ENCODE measurements at regions not wholly inside any gene's neighbourhood (a gene's known extent, or its start where the extent isn't known, plus 50 kb on each side); places are given as distances from the start of the nearest gene placed in this dataset.

GRCh38 chr2:228282376-228282775, 100.9 kb upstream of the SPHKAP start:
- Mint-ChIP-seq H3K9me3 (no peaks in the 10 kb centered on the region), H3K4me1 (no peaks in the 10 kb centered on the region), H3K27ac (no peak overlapping the region), H3K36me3 (no peaks in the 10 kb centered on the region), H3K27me3 (ENCODE audit: low read depth) (peaks cover 4% of the 10 kb centered on the region), H3K4me3 (no peak overlapping the region)
- TF ChIP-seq, protein P1, sequence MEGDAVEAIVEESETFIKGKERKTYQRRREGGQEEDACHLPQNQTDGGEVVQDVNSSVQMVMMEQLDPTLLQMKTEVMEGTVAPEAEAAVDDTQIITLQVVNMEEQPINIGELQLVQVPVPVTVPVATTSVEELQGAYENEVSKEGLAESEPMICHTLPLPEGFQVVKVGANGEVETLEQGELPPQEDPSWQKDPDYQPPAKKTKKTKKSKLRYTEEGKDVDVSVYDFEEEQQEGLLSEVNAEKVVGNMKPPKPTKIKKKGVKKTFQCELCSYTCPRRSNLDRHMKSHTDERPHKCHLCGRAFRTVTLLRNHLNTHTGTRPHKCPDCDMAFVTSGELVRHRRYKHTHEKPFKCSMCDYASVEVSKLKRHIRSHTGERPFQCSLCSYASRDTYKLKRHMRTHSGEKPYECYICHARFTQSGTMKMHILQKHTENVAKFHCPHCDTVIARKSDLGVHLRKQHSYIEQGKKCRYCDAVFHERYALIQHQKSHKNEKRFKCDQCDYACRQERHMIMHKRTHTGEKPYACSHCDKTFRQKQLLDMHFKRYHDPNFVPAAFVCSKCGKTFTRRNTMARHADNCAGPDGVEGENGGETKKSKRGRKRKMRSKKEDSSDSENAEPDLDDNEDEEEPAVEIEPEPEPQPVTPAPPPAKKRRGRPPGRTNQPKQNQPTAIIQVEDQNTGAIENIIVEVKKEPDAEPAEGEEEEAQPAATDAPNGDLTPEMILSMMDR (IDR thresholded peaks at IDR 0.05; ENCODE audit: unreplicated experiment) = no peak
- no peak for DNase-seq (ENCODE audit: low spot score in 2 of 2, unreplicated experiment in 2 of 2)

GRCh38 chr2:228273159-228273558, 91.7 kb upstream of the SPHKAP start:
- no peak for DNase-seq (ENCODE audit: low spot score in 2 of 2, unreplicated experiment in 2 of 2)
- H3K36me3 Mint-ChIP-seq = no peaks in the 10 kb centered on the region
- no peak overlapping the region for H3K4me3 Mint-ChIP-seq
- no peaks in the 10 kb centered on the region for H3K27me3 Mint-ChIP-seq (ENCODE audit: low read depth)
- H3K4me1 Mint-ChIP-seq = no peaks in the 10 kb centered on the region
- H3K27ac Mint-ChIP-seq = no peak overlapping the region
- TF ChIP-seq, protein P1 (IDR thresholded peaks at IDR 0.05; ENCODE audit: unreplicated experiment) = no peak
- no peaks in the 10 kb centered on the region for H3K9me3 Mint-ChIP-seq

- no peak for DNase-seq (ENCODE audit: low spot score in 2 of 2, unreplicated experiment in 2 of 2)
- Mint-ChIP-seq H3K27me3 (ENCODE audit: low read depth) (no peaks in the 10 kb centered on the region), H3K36me3 (no peaks in the 10 kb centered on the region), H3K4me3 (no peak overlapping the region), H3K9me3 (peaks cover 7% of the 10 kb centered on the region), H3K4me1 (no peaks in the 10 kb centered on the region), H3K27ac (no peak overlapping the region)
- TF ChIP-seq, protein P1 (IDR thresholded peaks at IDR 0.05; ENCODE audit: unreplicated experiment) = no peak
Observed at GRCh38 chr2:228269351-228269750, 87.9 kb upstream of the SPHKAP start.

DNA sequence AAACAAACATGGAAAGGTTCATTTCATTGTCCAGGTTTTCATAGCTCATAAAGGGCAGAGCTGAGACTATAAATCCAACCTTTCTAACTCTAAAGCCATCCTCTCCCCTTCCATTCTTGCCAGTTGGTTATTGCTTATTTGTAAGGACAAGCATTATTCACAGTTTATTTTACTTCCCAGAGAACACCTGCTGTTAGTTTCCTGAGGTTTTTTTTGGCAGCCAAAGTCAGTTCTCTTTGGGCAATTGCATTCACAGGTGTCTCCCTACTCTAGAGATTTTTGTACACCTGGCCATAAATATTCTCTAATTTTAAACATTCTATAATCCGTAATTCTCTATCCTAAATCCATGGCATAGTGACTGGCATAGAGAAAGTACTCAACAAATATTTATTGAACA, 87.3 kb upstream of the SPHKAP start:
- Mint-ChIP-seq H3K27ac (no peak overlapping the region), H3K36me3 (no peaks in the 10 kb centered on the region), H3K27me3 (ENCODE audit: low read depth) (no peaks in the 10 kb centered on the region), H3K9me3 (peaks cover 7% of the 10 kb centered on the region), H3K4me1 (no peaks in the 10 kb centered on the region), H3K4me3 (no peak overlapping the region)
- no peak for DNase-seq (ENCODE audit: low spot score in 2 of 2, unreplicated experiment in 2 of 2)
- TF ChIP-seq, protein P1 (IDR thresholded peaks at IDR 0.05; ENCODE audit: unreplicated experiment) = no peak

DNA sequence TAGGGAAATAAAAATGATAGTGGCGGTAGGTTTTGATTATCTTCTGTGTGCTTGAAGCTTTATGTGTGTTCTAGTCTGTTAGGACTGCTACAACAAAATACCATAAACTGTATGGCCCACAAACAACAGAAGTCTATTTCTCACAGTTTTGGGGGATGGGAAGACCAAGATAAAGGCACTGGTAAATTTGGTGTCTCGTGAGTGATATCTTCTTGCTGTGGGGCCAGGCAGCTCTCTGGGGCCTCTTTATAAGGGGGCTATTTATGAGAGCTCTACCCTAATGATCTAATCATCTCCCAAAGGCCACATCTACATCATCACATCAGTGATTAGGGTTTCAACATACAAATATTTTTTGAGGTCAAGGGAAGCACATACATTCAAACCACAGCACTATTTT, 86.8 kb upstream of the SPHKAP start:
- no peaks in the 10 kb centered on the region for H3K27me3 Mint-ChIP-seq (ENCODE audit: low read depth)
- TF ChIP-seq, protein P1 (IDR thresholded peaks at IDR 0.05; ENCODE audit: unreplicated experiment) = no peak
- no peak for DNase-seq (ENCODE audit: low spot score in 2 of 2, unreplicated experiment in 2 of 2)
- H3K4me1 Mint-ChIP-seq = no peaks in the 10 kb centered on the region
- no peaks in the 10 kb centered on the region for H3K36me3 Mint-ChIP-seq
- peaks cover 7% of the 10 kb centered on the region for H3K9me3 Mint-ChIP-seq
- H3K4me3 Mint-ChIP-seq = no peak overlapping the region
- no peak overlapping the region for H3K27ac Mint-ChIP-seq

DNA sequence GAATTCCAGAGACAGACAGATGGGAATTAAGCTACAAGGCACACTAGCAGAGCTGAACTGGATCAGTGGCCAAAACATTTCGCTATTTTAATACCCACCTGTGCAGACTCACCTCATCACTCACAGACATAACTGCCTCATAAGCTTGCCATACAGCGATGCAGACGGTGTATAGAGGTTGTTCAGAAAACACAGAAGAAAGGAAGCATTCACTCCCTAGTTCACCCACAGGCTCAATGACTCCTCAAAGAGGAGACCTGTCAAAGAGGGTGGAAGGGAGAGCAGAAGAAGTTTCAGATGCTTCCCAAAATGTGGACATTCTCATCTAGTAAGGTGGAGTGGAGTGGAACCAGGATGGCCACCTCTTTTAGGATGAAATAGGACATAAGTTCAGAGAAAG, 81.7 kb upstream of the SPHKAP start:
- H3K9me3 Mint-ChIP-seq = peaks cover 7% of the 10 kb centered on the region
- H3K4me3 Mint-ChIP-seq = no peak overlapping the region
- no peaks in the 10 kb centered on the region for H3K36me3 Mint-ChIP-seq
- H3K4me1 Mint-ChIP-seq = no peaks in the 10 kb centered on the region
- no peak overlapping the region for H3K27ac Mint-ChIP-seq
- TF ChIP-seq, protein P1 (IDR thresholded peaks at IDR 0.05; ENCODE audit: unreplicated experiment) = no peak
- no peaks in the 10 kb centered on the region for H3K27me3 Mint-ChIP-seq (ENCODE audit: low read depth)
- DNase-seq (ENCODE audit: low spot score in 2 of 2, unreplicated experiment in 2 of 2) = no peak

Measured in mesothelial cell of epicardium (in vitro differentiated cells).